ENCODE measurements at regions not wholly inside any gene's neighbourhood (a gene's known extent, or its start where the extent isn't known, plus 50 kb on each side); places are given as distances from the start of the nearest gene placed in this dataset.

DNA sequence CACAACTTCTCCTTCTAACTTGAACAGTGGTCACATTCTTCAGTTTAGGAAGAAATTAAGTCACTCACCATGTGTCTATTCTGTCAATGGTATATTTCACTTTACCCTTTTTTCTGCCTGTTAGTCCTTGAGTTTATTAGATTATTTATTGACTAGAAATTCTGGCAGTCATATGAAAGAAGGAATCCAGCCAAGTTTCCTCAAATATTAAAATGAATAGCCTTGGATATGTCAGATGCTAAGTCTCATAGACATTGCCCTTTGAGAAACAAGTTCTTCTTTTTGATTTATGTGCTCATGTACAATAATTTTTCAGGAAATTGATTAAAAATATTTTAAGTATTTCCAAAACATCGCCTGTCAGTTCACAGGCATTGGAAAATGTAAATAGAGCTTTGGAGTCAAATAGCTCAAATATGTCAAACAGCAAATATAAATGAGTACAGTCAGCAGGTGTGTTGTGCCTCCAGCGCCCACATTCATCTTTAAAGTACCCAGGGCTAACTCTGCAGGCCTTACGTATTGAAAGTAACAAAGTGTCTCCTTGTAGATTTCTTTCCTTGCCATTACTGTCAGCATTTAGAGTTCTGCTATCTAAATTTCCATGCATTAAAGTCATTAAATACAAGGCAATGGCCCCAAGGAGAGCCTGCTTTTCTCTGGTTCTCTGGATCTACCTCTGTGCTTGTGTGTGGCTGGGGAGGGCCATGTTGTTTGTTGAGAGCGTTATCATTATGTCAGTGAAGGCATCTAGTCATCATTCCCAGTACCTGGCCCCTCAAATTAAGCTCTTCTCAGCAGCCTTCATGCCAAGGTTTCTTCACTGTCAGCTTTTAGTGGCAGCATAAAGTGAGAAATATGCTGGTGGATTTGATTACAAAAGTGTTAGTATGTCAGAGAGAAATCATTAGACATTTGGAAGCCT, 76.3 kb upstream of the TRPC4 start:
- DNase-seq (ENCODE audit: low read depth in 2 of 2) = no peak
- H3K4me3 ChIP-seq (replicated peaks in 1 of 4; ENCODE audit: control extremely low read depth in 1 of 4, insufficient read depth in 1 of 4, low read depth in 3 of 4, low read length in 4 of 4) = no peak overlapping the region
- H3K4me2 ChIP-seq (ENCODE audit: extremely low read depth, insufficient read depth, low read length) = no peak overlapping the region
- no peaks in the 10 kb centered on the region for H3K27me3 ChIP-seq (ENCODE audit: control insufficient read depth, insufficient read depth, low read length)
- no peaks in the 10 kb centered on the region for H3K4me1 ChIP-seq (ENCODE audit: control insufficient read depth, extremely low read depth, insufficient read depth, low read length)
- no peak overlapping the region for H3K9ac ChIP-seq (ENCODE audit: insufficient read depth, low read length)
- no peaks in the 10 kb centered on the region for H3K9me3 ChIP-seq (ENCODE audit: control insufficient read depth, insufficient read depth, low read depth, low read length)
- H3K27ac ChIP-seq (ENCODE audit: insufficient read depth, low read length) = no peak overlapping the region
- H3K36me3 ChIP-seq (ENCODE audit: control insufficient read depth, insufficient read depth, low read length) = no peaks in the 10 kb centered on the region
- H2AFZ ChIP-seq (ENCODE audit: low read length) = no peak overlapping the region
- TF ChIP-seq, protein P1, sequence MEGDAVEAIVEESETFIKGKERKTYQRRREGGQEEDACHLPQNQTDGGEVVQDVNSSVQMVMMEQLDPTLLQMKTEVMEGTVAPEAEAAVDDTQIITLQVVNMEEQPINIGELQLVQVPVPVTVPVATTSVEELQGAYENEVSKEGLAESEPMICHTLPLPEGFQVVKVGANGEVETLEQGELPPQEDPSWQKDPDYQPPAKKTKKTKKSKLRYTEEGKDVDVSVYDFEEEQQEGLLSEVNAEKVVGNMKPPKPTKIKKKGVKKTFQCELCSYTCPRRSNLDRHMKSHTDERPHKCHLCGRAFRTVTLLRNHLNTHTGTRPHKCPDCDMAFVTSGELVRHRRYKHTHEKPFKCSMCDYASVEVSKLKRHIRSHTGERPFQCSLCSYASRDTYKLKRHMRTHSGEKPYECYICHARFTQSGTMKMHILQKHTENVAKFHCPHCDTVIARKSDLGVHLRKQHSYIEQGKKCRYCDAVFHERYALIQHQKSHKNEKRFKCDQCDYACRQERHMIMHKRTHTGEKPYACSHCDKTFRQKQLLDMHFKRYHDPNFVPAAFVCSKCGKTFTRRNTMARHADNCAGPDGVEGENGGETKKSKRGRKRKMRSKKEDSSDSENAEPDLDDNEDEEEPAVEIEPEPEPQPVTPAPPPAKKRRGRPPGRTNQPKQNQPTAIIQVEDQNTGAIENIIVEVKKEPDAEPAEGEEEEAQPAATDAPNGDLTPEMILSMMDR (conservative IDR thresholded peaks at IDR 0.05 in 1 of 2, IDR thresholded peaks at IDR 0.05 in 1 of 2; ENCODE audit: low read depth in 1 of 2, low read length in 2 of 2) = no peak
- no peak for TF ChIP-seq EZH2 (IDR thresholded peaks at IDR 0.05; ENCODE audit: low read length, missing control alignments)
- no peaks in the 10 kb centered on the region for H3K79me2 ChIP-seq (ENCODE audit: control insufficient read depth, insufficient read depth, low read length)
- H4K20me1 ChIP-seq (ENCODE audit: control insufficient read depth, extremely low read depth, insufficient read depth, low read length) = no peaks in the 10 kb centered on the region

DNA sequence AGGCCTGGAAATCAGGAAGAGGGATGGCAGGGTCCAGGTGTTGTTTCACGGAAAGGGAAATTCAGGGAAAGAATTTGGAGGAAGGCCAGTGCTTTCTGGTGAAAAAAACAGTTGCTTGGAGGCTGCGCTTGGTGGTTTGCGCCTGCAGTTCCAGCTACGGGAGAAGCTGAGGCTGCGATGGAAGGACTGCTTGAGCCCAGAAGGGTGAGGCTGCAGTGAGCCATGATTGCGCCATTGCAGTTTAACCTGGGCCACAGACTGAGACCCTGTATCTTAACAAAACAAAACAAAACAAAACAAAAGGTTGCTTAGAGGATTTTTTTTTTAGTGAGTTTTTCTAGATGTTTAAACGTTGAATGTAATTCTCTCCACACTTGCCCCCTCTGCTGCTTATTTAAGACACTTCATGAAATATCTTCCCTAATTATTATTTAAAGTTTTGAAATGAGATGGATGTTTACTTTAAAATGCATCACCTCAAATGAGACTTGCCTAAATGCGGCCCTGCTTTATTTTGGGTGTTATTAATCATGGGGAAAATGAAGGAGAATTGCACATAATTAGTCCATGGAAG, 75.4 kb upstream of the TRPC4 start:
- Histone ChIP-seq H3K79me2 (ENCODE audit: control insufficient read depth, insufficient read depth, low read length) (no peaks in the 10 kb centered on the region), H3K4me3 (replicated peaks in 1 of 4; ENCODE audit: control extremely low read depth in 1 of 4, insufficient read depth in 1 of 4, low read depth in 3 of 4, low read length in 4 of 4) (no peak overlapping the region), H3K27ac (ENCODE audit: insufficient read depth, low read length) (no peak overlapping the region), H4K20me1 (ENCODE audit: control insufficient read depth, extremely low read depth, insufficient read depth, low read length) (no peaks in the 10 kb centered on the region), H3K27me3 (ENCODE audit: control insufficient read depth, insufficient read depth, low read length) (no peaks in the 10 kb centered on the region), H3K9me3 (ENCODE audit: control insufficient read depth, insufficient read depth, low read depth, low read length) (no peaks in the 10 kb centered on the region), H3K9ac (ENCODE audit: insufficient read depth, low read length) (no peak overlapping the region), H3K4me1 (ENCODE audit: control insufficient read depth, extremely low read depth, insufficient read depth, low read length) (no peaks in the 10 kb centered on the region), H3K36me3 (ENCODE audit: control insufficient read depth, insufficient read depth, low read length) (no peaks in the 10 kb centered on the region), H2AFZ (ENCODE audit: low read length) (no peak overlapping the region), H3K4me2 (ENCODE audit: extremely low read depth, insufficient read depth, low read length) (no peak overlapping the region)
- DNase-seq (ENCODE audit: low read depth in 2 of 2) = peak in 1 of 2 donors; percentile 22
- no peak for TF ChIP-seq EZH2 (IDR thresholded peaks at IDR 0.05; ENCODE audit: low read length, missing control alignments)
- TF ChIP-seq, protein P1 (conservative IDR thresholded peaks at IDR 0.05 in 1 of 2, IDR thresholded peaks at IDR 0.05 in 1 of 2; ENCODE audit: low read depth in 1 of 2, low read length in 2 of 2) = no peak

DNA sequence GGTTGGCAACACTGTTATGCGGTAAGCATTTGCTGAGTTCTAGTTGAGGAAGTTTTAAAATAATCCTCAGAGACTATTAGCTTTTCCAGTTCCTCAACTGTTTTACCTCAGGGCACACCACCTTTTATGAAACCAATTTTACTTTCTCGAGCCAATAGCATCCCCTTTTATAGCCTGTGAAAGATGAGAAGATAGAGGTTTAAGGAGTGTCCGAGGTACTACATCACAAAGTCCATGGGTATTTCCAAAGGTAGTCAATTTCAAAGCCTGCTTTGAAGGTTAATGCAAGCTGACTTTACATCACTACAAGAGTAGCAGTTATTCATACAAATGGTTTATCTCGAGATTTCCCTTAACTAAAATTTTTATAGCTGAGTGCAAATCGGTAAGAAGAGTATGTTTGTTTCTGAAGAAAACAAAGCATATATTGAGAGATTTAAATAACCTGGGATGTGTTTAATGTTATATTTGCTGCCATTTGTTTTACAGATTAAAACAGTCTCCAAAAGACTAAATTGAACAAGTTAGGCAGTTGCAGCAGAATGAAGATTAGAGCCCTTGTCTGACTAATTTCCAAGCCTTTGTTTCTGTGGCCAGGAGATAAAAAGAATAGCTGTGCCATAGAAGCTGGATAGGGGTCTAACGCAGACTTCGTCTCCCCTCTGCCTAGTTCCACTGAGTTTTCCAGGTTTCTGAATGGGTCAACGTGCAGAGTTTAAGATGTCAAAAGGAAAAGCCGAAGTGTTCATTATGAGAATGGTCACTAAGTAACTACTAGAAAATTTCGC, 74.7 kb upstream of the TRPC4 start:
- H3K4me1 ChIP-seq (ENCODE audit: control insufficient read depth, extremely low read depth, insufficient read depth, low read length) = no peaks in the 10 kb centered on the region
- H2AFZ ChIP-seq (ENCODE audit: low read length) = no peak overlapping the region
- no peak overlapping the region for H3K4me3 ChIP-seq (replicated peaks in 1 of 4; ENCODE audit: control extremely low read depth in 1 of 4, insufficient read depth in 1 of 4, low read depth in 3 of 4, low read length in 4 of 4)
- no peaks in the 10 kb centered on the region for H3K36me3 ChIP-seq (ENCODE audit: control insufficient read depth, insufficient read depth, low read length)
- H3K9me3 ChIP-seq (ENCODE audit: control insufficient read depth, insufficient read depth, low read depth, low read length) = no peaks in the 10 kb centered on the region
- no peak for TF ChIP-seq EZH2 (IDR thresholded peaks at IDR 0.05; ENCODE audit: low read length, missing control alignments)
- TF ChIP-seq, protein P1 (conservative IDR thresholded peaks at IDR 0.05 in 1 of 2, IDR thresholded peaks at IDR 0.05 in 1 of 2; ENCODE audit: low read depth in 1 of 2, low read length in 2 of 2) = no peak
- no peak overlapping the region for H3K27ac ChIP-seq (ENCODE audit: insufficient read depth, low read length)
- no peak overlapping the region for H3K9ac ChIP-seq (ENCODE audit: insufficient read depth, low read length)
- no peaks in the 10 kb centered on the region for H3K27me3 ChIP-seq (ENCODE audit: control insufficient read depth, insufficient read depth, low read length)
- H3K79me2 ChIP-seq (ENCODE audit: control insufficient read depth, insufficient read depth, low read length) = no peaks in the 10 kb centered on the region
- no peak for DNase-seq (ENCODE audit: low read depth in 2 of 2)
- no peaks in the 10 kb centered on the region for H4K20me1 ChIP-seq (ENCODE audit: control insufficient read depth, extremely low read depth, insufficient read depth, low read length)
- H3K4me2 ChIP-seq (ENCODE audit: extremely low read depth, insufficient read depth, low read length) = no peak overlapping the region

All from fibroblast of lung (primary cell).